PC-3 (cell line): ENCODE measurements at regions not wholly inside any gene's neighbourhood (a gene's known extent, or its start where the extent isn't known, plus 50 kb on each side); places are given as distances from the start of the nearest gene placed in this dataset.
"Not testable (repeated sequence)": the region's sequence is repeated elsewhere in the genome, so short reads cannot be mapped to it uniquely, and the experiment has no call there.

ENCODE experiments used
- ATAC-seq: fragments of 200-7000 bp; cut with Tn5 transposase; 2 replicates; pipeline ENCODE4 v1.9.1; 2020; ENCODE audit warnings: mild to moderate bottlenecking, moderate library complexity
- BruUV-seq: library from RNA; stranded (reverse); fragments of 400-500 nt; replicated peaks from 2 replicates; lab custom pipeline; 2021; lab: Mats Ljungman, UMichigan
- CTCF ChIA-PET: fragments of 300-600 bp; sonication (Branson Sonifier 250); formaldehyde crosslinking; loops from one replicate; lab custom pipeline; 2022; ENCODE audit warnings: antibody characterized with exemption; lab: Charles Lee
- POLR2A ChIA-PET: fragments of 300-600 bp; sonication (Branson Sonifier 250); formaldehyde crosslinking; loops from one replicate; lab custom pipeline; 2022; ENCODE audit warnings: antibody characterized with exemption; ENCODE audit not compliant: unreplicated experiment; lab: Charles Lee
- DNase-seq: peaks from one replicate; pipeline ENCODE4 v3.0.0-alpha.2; 2015
- H2AFZ ChIP-seq: fragments of 300-600 bp; sonication (generic); 2 replicates; pipeline ENCODE4 v1.6.0; 2016; ENCODE audit warnings: antibody characterized with exemption, low read length
- H3F3A ChIP-seq: fragments of 300-600 bp; sonication (generic); one replicate; pipeline ENCODE4 v1.6.0; 2017; ENCODE audit warnings: antibody characterized with exemption, low read length, control low read depth, mild to moderate bottlenecking; ENCODE audit not compliant: unreplicated experiment
- H3K27ac ChIP-seq: fragments of 300-600 bp; sonication (generic); 2 replicates; pipeline ENCODE4 v1.5.1; 2016; ENCODE audit warnings: mild to moderate bottlenecking, low read length
- H3K27me3 ChIP-seq: fragments of 300-600 bp; sonication (generic); 2 replicates; pipeline ENCODE4 v1.6.1; 2016; ENCODE audit warnings: low read length, mixed read lengths
- H3K36me3 ChIP-seq: fragments of 300-600 bp; sonication (generic); 2 replicates; pipeline ENCODE4 v1.6.1; 2016; ENCODE audit warnings: low read depth, mixed run types, low read length, mixed read lengths
- H3K4me1 ChIP-seq: fragments of 300-600 bp; sonication (generic); 2 replicates; pipeline ENCODE4 v1.5.1; 2016; ENCODE audit warnings: low read length; ENCODE audit not compliant: insufficient read depth
- H3K4me2 ChIP-seq: fragments of 300-600 bp; sonication (generic); 2 replicates; pipeline ENCODE4 v1.6.0; 2016; ENCODE audit warnings: low read length
- H3K4me3 ChIP-seq: fragments of 300-600 bp; sonication (generic); 2 replicates; pipeline ENCODE4 v1.5.1; 2016; ENCODE audit warnings: mild to moderate bottlenecking, low read length, mixed read lengths
- H3K79me2 ChIP-seq: fragments of 300-600 bp; sonication (generic); 2 replicates; pipeline ENCODE4 v1.6.1; 2017; ENCODE audit warnings: low read length, mixed read lengths
- H3K9ac ChIP-seq: fragments of 300-600 bp; sonication (generic); 2 replicates; pipeline ENCODE4 v1.6.0; 2016; ENCODE audit warnings: mild to moderate bottlenecking, low read length
- H3K9me2 ChIP-seq: fragments of 300-600 bp; sonication (generic); replicated peaks from 2 replicates; pipeline ENCODE4 v1.6.1; 2016; ENCODE audit warnings: mixed run types, low read length, mixed read lengths
- H3K9me3 ChIP-seq: fragments of 300-600 bp; sonication (generic); 2 replicates; pipeline ENCODE4 v1.6.1; 2016; ENCODE audit warnings: low read length, mixed read lengths
- H4K20me1 ChIP-seq: fragments of 300-600 bp; sonication (generic); 2 replicates; pipeline ENCODE4 v1.6.1; 2016; ENCODE audit warnings: low read length, mixed read lengths
- CTCF ChIP-seq: fragments of 300-600 bp; sonication (generic); conservative IDR thresholded peaks from 2 replicates; pipeline ENCODE4 v1.5.1; 2017; ENCODE audit warnings: antibody characterized with exemption, low read depth, mild to moderate bottlenecking, low read length
- EZH2 ChIP-seq: fragments of 300-600 bp; sonication (generic); IDR thresholded peaks from one replicate; pipeline ENCODE4 v1.6.1; 2017; ENCODE audit warnings: antibody characterized with exemption, mild to moderate bottlenecking, low read length; ENCODE audit not compliant: unreplicated experiment
- EZH2phosphoT487 ChIP-seq: fragments of 300-600 bp; sonication (generic); IDR thresholded peaks from 2 replicates; pipeline ENCODE4 v1.6.1; 2018; ENCODE audit warnings: mild to moderate bottlenecking, antibody characterized with exemption, low read length, borderline replicate concordance
- intact Hi-C: fragments of 100-400 bp; cut with micrococcal nuclease; formaldehyde crosslinking; loops from 2 replicates; pipeline ENCODE4 v1.9.0; 2023

- Histone ChIP-seq H3K27ac (no peak overlapping the region), H2AFZ (no peak overlapping the region), H3K4me3 (no peak overlapping the region), H3K9me3 (no peaks in the 10 kb centered on the region), H3K27me3 (peaks cover 7% of the 10 kb centered on the region; the same call in 1 of the 2 replicates), H3K79me2 (no peaks in the 10 kb centered on the region), H3K4me1 (no peaks in the 10 kb centered on the region), H3K9ac (no peak overlapping the region), H4K20me1 (no peaks in the 10 kb centered on the region), H3F3A (no peaks in the 10 kb centered on the region), H3K4me2 (no peak overlapping the region), H3K36me3 (no peaks in the 10 kb centered on the region), H3K9me2 (no peaks in the 10 kb centered on the region)
- CTCF ChIA-PET: no interaction called here
- BruUV-seq: no TSS peak
- DNase-seq (no peak), ATAC-seq (no peak)
- no peak for TF ChIP-seq EZH2
- no peak for TF ChIP-seq EZH2phosphoT487
- no peak for TF ChIP-seq CTCF
- POLR2A ChIA-PET: no interaction called here
- intact Hi-C loops: no loop called here
Measured at GRCh38 chr9:93886911-93887310, 68.2 kb downstream of the BARX1 start.

- DNase-seq (no peak), ATAC-seq (no peak)
- H3K4me3 ChIP-seq: no peak overlapping the region
- no peaks in the 10 kb centered on the region for H4K20me1 ChIP-seq
- no peaks in the 10 kb centered on the region for H3K9me3 ChIP-seq
- no peaks in the 10 kb centered on the region for H3K9me2 ChIP-seq
- H3K79me2 ChIP-seq: no peaks in the 10 kb centered on the region
- no peak for TF ChIP-seq EZH2
- no peak for TF ChIP-seq CTCF
- TF ChIP-seq EZH2phosphoT487: no peak
- CTCF ChIA-PET: no interaction called here
- no peak overlapping the region for H2AFZ ChIP-seq
- peaks cover 7% of the 10 kb centered on the region; the same call in 1 of the 2 replicates for H3K27me3 ChIP-seq
- no peaks in the 10 kb centered on the region for H3F3A ChIP-seq
- no peak overlapping the region for H3K27ac ChIP-seq
- H3K4me2 ChIP-seq: no peak overlapping the region
- BruUV-seq: no TSS peak
- H3K36me3 ChIP-seq: no peaks in the 10 kb centered on the region
- no peak overlapping the region for H3K9ac ChIP-seq
- POLR2A ChIA-PET: no interaction called here
- H3K4me1 ChIP-seq: no peaks in the 10 kb centered on the region
- intact Hi-C loops: no loop called here
Measured at GRCh38 chr9:93884808-93885207, 70.3 kb downstream of the BARX1 start.

GRCh38 chr9:93879662-93880407, 75.3 kb downstream of the BARX1 start:
- H2AFZ ChIP-seq, POLR2A ChIA-PET, BruUV-seq, ATAC-seq, H4K20me1 ChIP-seq, H3K9ac ChIP-seq, H3F3A ChIP-seq, H3K36me3 ChIP-seq, H3K9me3 ChIP-seq, H3K79me2 ChIP-seq, H3K27me3 ChIP-seq, H3K4me3 ChIP-seq, H3K27ac ChIP-seq, intact Hi-C loops, DNase-seq, H3K9me2 ChIP-seq, H3K4me1 ChIP-seq, CTCF ChIA-PET, H3K4me2 ChIP-seq: not testable (repeated sequence)
